Activated T-cell treated with anti-CD3 and anti-CD28 coated beads for 4 hours (primary cell): ENCODE measurements at regions not wholly inside any gene's neighbourhood (a gene's known extent, or its start where the extent isn't known, plus 50 kb on each side); places are given as distances from the start of the nearest gene placed in this dataset.
"Not testable (repeated sequence)": the region's sequence is repeated elsewhere in the genome, so short reads cannot be mapped to it uniquely, and the experiment has no call there.

Experiments used
- DNase-seq: peaks from one replicate; pipeline ENCODE4 v3.0.0-alpha.2; 2020

GRCh38 chr2:67879586-67880290 is 183.1 kb downstream of the C1D start:
- DNase-seq: no peak

DNA sequence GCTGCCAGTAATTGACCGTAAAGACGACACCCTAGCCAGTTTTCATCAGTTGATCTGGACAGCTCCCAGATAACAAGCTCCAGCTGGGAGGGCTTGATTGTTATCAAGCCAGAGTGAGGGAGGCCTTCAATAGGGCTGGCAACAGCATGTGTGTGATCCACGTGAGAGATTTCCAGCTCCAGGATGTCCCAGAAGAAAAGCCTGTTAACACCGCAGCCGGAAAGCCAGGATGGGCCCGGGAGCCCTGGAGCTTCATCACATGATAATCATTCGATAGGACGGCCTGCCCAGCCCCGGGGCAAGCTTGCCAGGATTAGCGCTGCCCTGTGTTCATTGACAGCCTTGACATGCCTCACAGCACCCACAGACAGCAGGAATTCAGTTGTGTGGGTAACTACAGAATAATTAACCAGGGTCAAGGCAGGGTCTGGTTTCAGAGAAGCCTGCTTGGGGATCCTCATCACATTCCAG is 182.5 kb downstream of the C1D start:
- DNase-seq: no peak

DNA sequence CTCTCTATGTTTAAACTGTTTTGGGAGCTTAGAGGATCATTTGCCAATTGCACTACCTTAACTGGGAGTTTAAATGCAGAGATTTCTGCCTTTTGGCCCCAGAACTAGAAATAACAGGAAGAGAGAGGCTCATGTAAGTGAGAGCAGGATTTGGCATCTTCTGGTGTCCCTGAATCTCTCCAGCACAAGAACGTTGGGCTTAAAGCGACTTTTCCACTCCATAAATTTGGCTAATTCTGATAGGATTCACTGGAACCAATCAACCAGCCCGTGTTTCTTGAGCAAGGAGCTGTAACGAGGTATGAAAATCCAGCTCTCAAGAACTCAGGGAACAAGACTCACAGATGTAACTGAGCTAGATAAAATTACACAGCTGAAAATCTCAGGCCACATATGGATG is 181.0 kb downstream of the C1D start:
- DNase-seq: no peak

- no peak for DNase-seq
These were observed 179.3 kb downstream of the C1D start for GRCh38 chr2:67883316-67884087.

GRCh38 chr2:67888351-67889005 is 174.3 kb downstream of the C1D start:
- DNase-seq: no peak

GRCh38 chr2:67889056-67889455 is 173.7 kb downstream of the C1D start:
- DNase-seq: no peak

GRCh38 chr2:67891642-67892041 is 171.2 kb downstream of the C1D start:
- no peak for DNase-seq

DNA sequence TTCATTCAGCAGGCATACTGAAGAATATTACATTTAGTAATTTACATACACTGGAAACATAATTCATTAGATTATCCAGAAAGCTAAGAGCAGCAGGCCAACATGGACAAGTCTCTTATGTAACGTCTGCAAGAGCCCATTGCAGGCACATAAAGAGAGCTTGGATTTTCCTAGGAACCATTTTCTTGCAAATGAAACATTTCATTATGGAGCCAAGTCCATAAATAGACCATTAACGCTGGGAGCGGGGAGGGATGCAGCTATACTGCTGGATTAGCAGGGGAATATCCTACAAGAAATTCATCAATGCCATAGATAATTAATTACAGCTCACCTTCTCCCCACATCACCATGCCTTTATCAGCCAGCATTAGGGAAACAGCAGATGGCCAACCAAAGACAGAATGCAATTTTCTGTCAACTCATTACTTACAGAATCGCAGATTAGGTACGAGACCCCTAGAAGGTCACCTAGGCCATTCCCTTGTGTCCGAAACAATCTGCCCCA is 170.4 kb downstream of the C1D start:
- no peak for DNase-seq

- DNase-seq: no peak
These were observed 167.4 kb downstream of the C1D start for GRCh38 chr2:67895227-67895941.

GRCh38 chr2:67896076-67896475 is 166.7 kb downstream of the C1D start:
- DNase-seq: no peak

GRCh38 chr2:67896476-67896875 is 166.3 kb downstream of the C1D start:
- no peak for DNase-seq

- DNase-seq: no peak
These were observed 164.2 kb downstream of the C1D start for GRCh38 chr2:67898595-67898994.

- no peak for DNase-seq
These were observed 163.6 kb downstream of the C1D start for GRCh38 chr2:67899187-67899586.

- DNase-seq: no peak
These were observed 162.0 kb downstream of the C1D start for GRCh38 chr2:67900826-67901225.

DNA sequence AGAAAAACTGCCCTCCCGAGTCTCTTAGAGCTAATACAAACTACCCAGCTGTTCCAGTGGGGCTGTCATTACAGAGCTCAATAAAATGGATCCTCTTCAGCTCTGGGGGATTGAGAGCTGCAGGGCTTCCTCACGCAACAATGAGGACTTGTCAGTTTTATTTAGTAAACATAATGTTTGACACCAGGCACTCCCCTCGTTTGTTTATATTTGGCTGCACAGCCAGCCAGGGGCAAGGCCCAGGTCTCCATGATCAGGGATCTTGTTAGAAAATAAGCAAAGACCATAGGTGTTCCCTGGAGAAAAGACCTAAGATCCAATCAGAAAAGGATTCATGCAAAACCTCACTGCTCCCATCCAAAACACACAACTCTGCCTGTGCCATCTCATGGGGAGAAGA is 158.2 kb downstream of the C1D start:
- DNase-seq: no peak

DNA sequence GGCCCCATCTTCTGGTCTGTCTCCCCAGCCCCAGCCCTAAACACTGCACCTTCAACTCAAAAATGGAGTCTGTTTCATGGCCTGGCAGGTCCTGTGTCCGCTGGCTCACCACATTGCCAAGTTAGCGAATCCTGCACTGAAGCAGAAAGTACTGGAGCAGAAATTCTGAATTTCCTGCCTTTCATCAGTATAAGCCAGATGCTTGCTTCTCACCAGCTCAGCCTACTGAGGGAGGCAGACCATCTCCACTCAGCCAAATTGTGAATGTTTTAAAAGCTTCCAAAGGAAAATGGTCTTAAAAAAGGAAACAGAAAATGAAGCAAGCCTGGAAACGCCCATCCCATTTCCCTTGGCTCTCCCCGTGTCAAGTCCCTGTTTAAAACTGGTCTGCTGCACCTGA is 157.8 kb downstream of the C1D start:
- no peak for DNase-seq

- not testable (repeated sequence) for DNase-seq
These were observed 156.3 kb downstream of the C1D start for GRCh38 chr2:67906547-67906946.

- DNase-seq: no peak
These were observed 145.3 kb downstream of the C1D start for GRCh38 chr2:67917332-67918054.

DNA sequence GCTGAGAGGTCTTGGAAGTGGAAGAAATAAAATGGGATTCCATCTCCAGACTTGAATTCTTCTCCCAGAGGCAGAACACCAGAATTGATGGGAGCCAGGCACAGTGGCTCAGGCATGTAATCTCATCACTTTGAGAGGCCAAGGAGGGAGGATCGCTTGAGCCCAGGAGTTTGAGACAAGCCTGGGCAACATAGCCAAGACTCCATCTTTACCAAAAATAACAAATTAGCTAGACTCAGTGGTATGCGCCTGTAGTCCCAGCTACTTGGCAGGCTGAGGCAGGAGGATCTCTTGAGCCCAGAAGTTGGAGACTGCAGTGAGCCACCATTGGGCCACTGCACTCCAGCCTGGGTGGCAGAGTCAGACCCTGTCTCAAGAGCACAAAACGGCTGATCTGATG is 144.3 kb downstream of the C1D start:
- no peak for DNase-seq

DNA sequence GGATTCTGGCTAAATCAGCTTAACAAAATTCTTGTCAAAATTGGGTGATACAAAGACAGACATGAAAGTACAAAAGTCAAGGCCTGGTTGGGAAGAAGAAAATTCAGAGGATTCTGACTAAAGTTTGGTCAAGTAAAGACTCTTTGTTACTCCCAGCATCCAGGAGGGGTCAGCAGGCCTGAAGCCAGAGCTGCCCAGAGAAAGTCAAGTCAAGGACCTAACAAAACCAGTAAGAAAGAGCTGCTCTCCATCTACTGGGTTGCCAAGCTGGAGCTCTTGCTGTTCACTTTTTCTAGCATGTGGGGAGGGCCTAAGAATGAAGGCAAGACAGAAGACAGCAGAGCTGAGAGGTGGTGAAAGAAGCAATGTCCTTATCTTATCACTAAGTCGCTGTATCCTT is 143.3 kb downstream of the C1D start:
- DNase-seq: no peak

- DNase-seq: no peak
These were observed 140.6 kb downstream of the C1D start for GRCh38 chr2:67922080-67922785.

DNA sequence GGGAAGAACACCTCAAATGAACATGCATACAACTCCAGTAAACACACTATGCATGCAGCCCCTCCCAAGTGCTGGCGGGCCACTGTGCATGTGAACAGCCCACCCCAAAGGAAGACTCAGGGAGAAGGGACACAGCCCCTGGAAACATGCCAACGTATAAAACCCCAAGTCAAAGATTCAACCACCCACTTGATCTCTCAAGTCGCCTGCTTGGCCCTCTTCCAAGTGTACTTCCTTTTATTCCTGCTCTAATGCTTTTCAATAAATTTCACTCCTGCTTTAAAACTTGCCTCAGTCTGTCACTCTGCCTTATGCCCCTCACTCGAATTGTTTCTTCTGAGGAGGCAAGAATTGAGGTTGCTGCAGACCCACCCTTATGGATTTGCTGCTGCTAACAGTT is 139.1 kb downstream of the C1D start:
- no peak for DNase-seq
